ENCODE measurements at regions not wholly inside any gene's neighbourhood (a gene's known extent, or its start where the extent isn't known, plus 50 kb on each side); places are given as distances from the start of the nearest gene placed in this dataset.
"Not testable (repeated sequence)": the region's sequence is repeated elsewhere in the genome, so short reads cannot be mapped to it uniquely, and the experiment has no call there.

GRCh38 chr2:47704287-47704686 is 78.7 kb upstream of the MSH6 start:
- H3K9ac ChIP-seq (ENCODE audit: low read length): no peak overlapping the region
- H3K9me3 ChIP-seq (ENCODE audit: control insufficient read depth, low read depth, low read length): peaks cover 10% of the 10 kb centered on the region
- H3K4me3 ChIP-seq (ENCODE audit: low read length): no peak overlapping the region
- no peaks in the 10 kb centered on the region for H3K36me3 ChIP-seq (ENCODE audit: control insufficient read depth, low read depth, low read length)
- peaks cover under 1% of the 10 kb centered on the region for H3K4me1 ChIP-seq (ENCODE audit: control insufficient read depth, low read depth, low read length)
- no peak overlapping the region for H3K27ac ChIP-seq (ENCODE audit: low read length)
- H3K27me3 ChIP-seq (ENCODE audit: control insufficient read depth, insufficient read depth, low read length): no peaks in the 10 kb centered on the region

- Histone ChIP-seq H3K36me3 (ENCODE audit: control insufficient read depth, low read depth, low read length) (no peaks in the 10 kb centered on the region), H3K9me3 (ENCODE audit: control insufficient read depth, low read depth, low read length) (peaks cover 12% of the 10 kb centered on the region), H3K27me3 (ENCODE audit: control insufficient read depth, insufficient read depth, low read length) (no peaks in the 10 kb centered on the region), H3K4me3 (ENCODE audit: low read length) (no peak overlapping the region), H3K4me1 (ENCODE audit: control insufficient read depth, low read depth, low read length) (peaks cover 41% of the 10 kb centered on the region), H3K27ac (ENCODE audit: low read length) (peak overlapping the region; percentile 69), H3K9ac (ENCODE audit: low read length) (no peak overlapping the region)
Measured at GRCh38 chr2:47699533-47700215, 83.3 kb upstream of the MSH6 start.

GRCh38 chr2:47698436-47698972 is 84.4 kb upstream of the MSH6 start:
- H3K27ac ChIP-seq (ENCODE audit: low read length): peak overlapping the region; percentile 69
- peaks cover 12% of the 10 kb centered on the region for H3K9me3 ChIP-seq (ENCODE audit: control insufficient read depth, low read depth, low read length)
- H3K4me3 ChIP-seq (ENCODE audit: low read length); H3K36me3 ChIP-seq (ENCODE audit: control insufficient read depth, low read depth, low read length); H3K27me3 ChIP-seq (ENCODE audit: control insufficient read depth, insufficient read depth, low read length); H3K9ac ChIP-seq (ENCODE audit: low read length): not testable (repeated sequence)
- H3K4me1 ChIP-seq (ENCODE audit: control insufficient read depth, low read depth, low read length): peaks cover 41% of the 10 kb centered on the region

GRCh38 chr2:47697681-47698435 is 85.1 kb upstream of the MSH6 start:
- not testable (repeated sequence) for H3K36me3 ChIP-seq (ENCODE audit: control insufficient read depth, low read depth, low read length); H3K4me3 ChIP-seq (ENCODE audit: low read length); H3K27me3 ChIP-seq (ENCODE audit: control insufficient read depth, insufficient read depth, low read length); H3K9ac ChIP-seq (ENCODE audit: low read length)
- Histone ChIP-seq H3K4me1 (ENCODE audit: control insufficient read depth, low read depth, low read length) (peaks cover 41% of the 10 kb centered on the region), H3K27ac (ENCODE audit: low read length) (peak overlapping the region; percentile 60), H3K9me3 (ENCODE audit: control insufficient read depth, low read depth, low read length) (peaks cover 12% of the 10 kb centered on the region)

- peak overlapping the region; percentile 50 for H3K9ac ChIP-seq (ENCODE audit: low read length)
- H3K4me1 ChIP-seq (ENCODE audit: control insufficient read depth, low read depth, low read length): peaks cover 41% of the 10 kb centered on the region
- no peak overlapping the region for H3K4me3 ChIP-seq (ENCODE audit: low read length)
- no peaks in the 10 kb centered on the region for H3K27me3 ChIP-seq (ENCODE audit: control insufficient read depth, insufficient read depth, low read length)
- H3K36me3 ChIP-seq (ENCODE audit: control insufficient read depth, low read depth, low read length): no peaks in the 10 kb centered on the region
- peaks cover 12% of the 10 kb centered on the region for H3K9me3 ChIP-seq (ENCODE audit: control insufficient read depth, low read depth, low read length)
- peak overlapping the region; percentile 84 for H3K27ac ChIP-seq (ENCODE audit: low read length)
Measured at GRCh38 chr2:47697000-47697601, 85.8 kb upstream of the MSH6 start.

GRCh38 chr2:47696478-47696831 is 86.5 kb upstream of the MSH6 start:
- H3K36me3 ChIP-seq (ENCODE audit: control insufficient read depth, low read depth, low read length): no peaks in the 10 kb centered on the region
- H3K27ac ChIP-seq (ENCODE audit: low read length): peak overlapping the region; percentile 84

GRCh38 chr2:47695800-47696477 is 87.0 kb upstream of the MSH6 start:
- peak overlapping the region; percentile 50 for H3K9ac ChIP-seq (ENCODE audit: low read length)
- peaks cover 44% of the 10 kb centered on the region for H3K4me1 ChIP-seq (ENCODE audit: control insufficient read depth, low read depth, low read length)
- H3K36me3 ChIP-seq (ENCODE audit: control insufficient read depth, low read depth, low read length): no peaks in the 10 kb centered on the region
- peak overlapping the region; percentile 45 for H3K4me3 ChIP-seq (ENCODE audit: low read length)
- H3K9me3 ChIP-seq (ENCODE audit: control insufficient read depth, low read depth, low read length): peaks cover 12% of the 10 kb centered on the region
- no peaks in the 10 kb centered on the region for H3K27me3 ChIP-seq (ENCODE audit: control insufficient read depth, insufficient read depth, low read length)
- H3K27ac ChIP-seq (ENCODE audit: low read length): peak overlapping the region; percentile 84

More at GRCh38 chr2:47696478-47696831, 86.5 kb upstream of the MSH6 start:
- peaks cover 12% of the 10 kb centered on the region for H3K9me3 ChIP-seq (ENCODE audit: control insufficient read depth, low read depth, low read length)
- H3K9ac ChIP-seq (ENCODE audit: low read length): peak overlapping the region; percentile 50
- H3K4me1 ChIP-seq (ENCODE audit: control insufficient read depth, low read depth, low read length): peaks cover 44% of the 10 kb centered on the region
- peak overlapping the region; percentile 45 for H3K4me3 ChIP-seq (ENCODE audit: low read length)
- no peaks in the 10 kb centered on the region for H3K27me3 ChIP-seq (ENCODE audit: control insufficient read depth, insufficient read depth, low read length)

GRCh38 chr2:47694451-47694850 is 88.5 kb upstream of the MSH6 start:
- H3K4me3 ChIP-seq (ENCODE audit: low read length); H3K9ac ChIP-seq (ENCODE audit: low read length); H3K9me3 ChIP-seq (ENCODE audit: control insufficient read depth, low read depth, low read length); H3K36me3 ChIP-seq (ENCODE audit: control insufficient read depth, low read depth, low read length); H3K27ac ChIP-seq (ENCODE audit: low read length); H3K27me3 ChIP-seq (ENCODE audit: control insufficient read depth, insufficient read depth, low read length): not testable (repeated sequence)
- peaks cover 47% of the 10 kb centered on the region for H3K4me1 ChIP-seq (ENCODE audit: control insufficient read depth, low read depth, low read length)

GRCh38 chr2:47690706-47691325 is 92.1 kb upstream of the MSH6 start:
- H3K36me3 ChIP-seq (ENCODE audit: control insufficient read depth, low read depth, low read length); H3K9me3 ChIP-seq (ENCODE audit: control insufficient read depth, low read depth, low read length); H3K9ac ChIP-seq (ENCODE audit: low read length); H3K4me3 ChIP-seq (ENCODE audit: low read length); H3K27me3 ChIP-seq (ENCODE audit: control insufficient read depth, insufficient read depth, low read length); H3K27ac ChIP-seq (ENCODE audit: low read length): not testable (repeated sequence)
- H3K4me1 ChIP-seq (ENCODE audit: control insufficient read depth, low read depth, low read length): peaks cover 18% of the 10 kb centered on the region

GRCh38 chr2:47690132-47690531 is 92.8 kb upstream of the MSH6 start:
- H3K27ac ChIP-seq (ENCODE audit: low read length): no peak overlapping the region
- H3K4me1 ChIP-seq (ENCODE audit: control insufficient read depth, low read depth, low read length): peaks cover 14% of the 10 kb centered on the region
- H3K36me3 ChIP-seq (ENCODE audit: control insufficient read depth, low read depth, low read length): no peaks in the 10 kb centered on the region
- no peaks in the 10 kb centered on the region for H3K9me3 ChIP-seq (ENCODE audit: control insufficient read depth, low read depth, low read length)
- no peak overlapping the region for H3K4me3 ChIP-seq (ENCODE audit: low read length)
- no peak overlapping the region for H3K9ac ChIP-seq (ENCODE audit: low read length)
- no peaks in the 10 kb centered on the region for H3K27me3 ChIP-seq (ENCODE audit: control insufficient read depth, insufficient read depth, low read length)

- H3K4me1 ChIP-seq (ENCODE audit: control insufficient read depth, low read depth, low read length); H3K9me3 ChIP-seq (ENCODE audit: control insufficient read depth, low read depth, low read length); H3K4me3 ChIP-seq (ENCODE audit: low read length); H3K27ac ChIP-seq (ENCODE audit: low read length); H3K27me3 ChIP-seq (ENCODE audit: control insufficient read depth, insufficient read depth, low read length); H3K36me3 ChIP-seq (ENCODE audit: control insufficient read depth, low read depth, low read length); H3K9ac ChIP-seq (ENCODE audit: low read length): not testable (repeated sequence)
Measured at GRCh38 chr2:47689118-47689517, 93.8 kb upstream of the MSH6 start.
